Panc1 (cell line): ENCODE measurements at regions not wholly inside any gene's neighbourhood (a gene's known extent, or its start where the extent isn't known, plus 50 kb on each side); places are given as distances from the start of the nearest gene placed in this dataset.

Experiments
- CTCF ChIP-seq: fragments of 450-650 bp; IDR thresholded peaks from 2 replicates; pipeline ENCODE4 v1.5.1; 2017; ENCODE audit warnings: mild to moderate bottlenecking
- POLR2AphosphoS5 ChIP-seq: IDR thresholded peaks from 2 replicates; pipeline ENCODE4 v1.6.1; 2012; ENCODE audit warnings: mild to moderate bottlenecking, low read depth, low read length, moderate library complexity
- REST ChIP-seq, 2 experiments: IDR thresholded peaks; 2 replicates each; pipeline ENCODE4 v1.6.1; 2011 to 2012; ENCODE audit warnings: low read depth in 2 of 2, control low read depth in 1 of 2, low read length in 1 of 2, mild to moderate bottlenecking in 1 of 2, moderate library complexity in 1 of 2; ENCODE audit not compliant: insufficient read depth in 1 of 2

GRCh38 chr11:119518746-119519730, 96.1 kb upstream of the THY1 start:
- no peak for TF ChIP-seq CTCF
- no peak for TF ChIP-seq POLR2AphosphoS5
- TF ChIP-seq REST (IDR thresholded peaks at IDR 0.05; ENCODE audit: insufficient read depth in 1 of 2, low read depth in 2 of 2, low read length in 1 of 2) = peak; percentile 85 to 87
